HL-60 (cell line): ENCODE measurements at regions not wholly inside any gene's neighbourhood (a gene's known extent, or its start where the extent isn't known, plus 50 kb on each side); places are given as distances from the start of the nearest gene placed in this dataset.

Experiments
- GABPA ChIP-seq: IDR thresholded peaks from 2 replicates; pipeline ENCODE4 v1.6.1; 2012; ENCODE audit warnings: low read depth
- POLR2AphosphoS5 ChIP-seq: IDR thresholded peaks from 2 replicates; pipeline ENCODE4 v1.6.1; 2012; ENCODE audit warnings: low read depth
- SPI1 ChIP-seq: IDR thresholded peaks from 2 replicates; pipeline ENCODE4 v1.6.1; 2012; ENCODE audit warnings: low read depth, mild to moderate bottlenecking, borderline replicate concordance
- TF ChIP-seq, protein P1 (sequence below): IDR thresholded peaks from one replicate; pipeline ENCODE4 v1.5.1; 2011; ENCODE audit warnings: low read length, control low read depth, inconsistent platforms; ENCODE audit not compliant: insufficient read depth
- TF ChIP-seq, protein P2 (sequence below): IDR thresholded peaks from 2 replicates; pipeline ENCODE4 v1.6.1; 2012; ENCODE audit warnings: low read depth; ENCODE audit not compliant: insufficient replicate concordance

DNA sequence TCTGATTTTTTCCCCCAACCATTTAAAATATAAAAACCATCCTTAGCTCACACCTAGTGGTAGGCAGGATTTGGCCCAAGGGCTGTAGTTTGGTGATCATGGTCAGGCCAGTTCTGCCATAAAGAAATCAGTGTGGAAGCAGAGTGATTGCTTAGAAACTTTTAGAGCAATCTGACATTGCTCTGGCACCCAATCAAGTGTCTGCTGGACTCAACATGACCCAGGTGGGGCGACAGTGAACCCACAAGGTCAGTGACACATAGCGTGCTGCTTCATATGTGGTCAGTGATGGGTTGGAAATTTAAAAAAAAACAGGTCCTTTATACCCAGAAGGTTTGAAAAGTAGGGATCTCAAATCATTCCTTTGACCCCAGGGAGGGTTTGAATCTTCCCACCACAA lies 107.9 kb downstream of the BANF2 start:
- TF ChIP-seq POLR2AphosphoS5 (no peak), GABPA (no peak), SPI1 (no peak)
- TF ChIP-seq, protein P1, sequence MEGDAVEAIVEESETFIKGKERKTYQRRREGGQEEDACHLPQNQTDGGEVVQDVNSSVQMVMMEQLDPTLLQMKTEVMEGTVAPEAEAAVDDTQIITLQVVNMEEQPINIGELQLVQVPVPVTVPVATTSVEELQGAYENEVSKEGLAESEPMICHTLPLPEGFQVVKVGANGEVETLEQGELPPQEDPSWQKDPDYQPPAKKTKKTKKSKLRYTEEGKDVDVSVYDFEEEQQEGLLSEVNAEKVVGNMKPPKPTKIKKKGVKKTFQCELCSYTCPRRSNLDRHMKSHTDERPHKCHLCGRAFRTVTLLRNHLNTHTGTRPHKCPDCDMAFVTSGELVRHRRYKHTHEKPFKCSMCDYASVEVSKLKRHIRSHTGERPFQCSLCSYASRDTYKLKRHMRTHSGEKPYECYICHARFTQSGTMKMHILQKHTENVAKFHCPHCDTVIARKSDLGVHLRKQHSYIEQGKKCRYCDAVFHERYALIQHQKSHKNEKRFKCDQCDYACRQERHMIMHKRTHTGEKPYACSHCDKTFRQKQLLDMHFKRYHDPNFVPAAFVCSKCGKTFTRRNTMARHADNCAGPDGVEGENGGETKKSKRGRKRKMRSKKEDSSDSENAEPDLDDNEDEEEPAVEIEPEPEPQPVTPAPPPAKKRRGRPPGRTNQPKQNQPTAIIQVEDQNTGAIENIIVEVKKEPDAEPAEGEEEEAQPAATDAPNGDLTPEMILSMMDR = no peak
- TF ChIP-seq, protein P2, sequence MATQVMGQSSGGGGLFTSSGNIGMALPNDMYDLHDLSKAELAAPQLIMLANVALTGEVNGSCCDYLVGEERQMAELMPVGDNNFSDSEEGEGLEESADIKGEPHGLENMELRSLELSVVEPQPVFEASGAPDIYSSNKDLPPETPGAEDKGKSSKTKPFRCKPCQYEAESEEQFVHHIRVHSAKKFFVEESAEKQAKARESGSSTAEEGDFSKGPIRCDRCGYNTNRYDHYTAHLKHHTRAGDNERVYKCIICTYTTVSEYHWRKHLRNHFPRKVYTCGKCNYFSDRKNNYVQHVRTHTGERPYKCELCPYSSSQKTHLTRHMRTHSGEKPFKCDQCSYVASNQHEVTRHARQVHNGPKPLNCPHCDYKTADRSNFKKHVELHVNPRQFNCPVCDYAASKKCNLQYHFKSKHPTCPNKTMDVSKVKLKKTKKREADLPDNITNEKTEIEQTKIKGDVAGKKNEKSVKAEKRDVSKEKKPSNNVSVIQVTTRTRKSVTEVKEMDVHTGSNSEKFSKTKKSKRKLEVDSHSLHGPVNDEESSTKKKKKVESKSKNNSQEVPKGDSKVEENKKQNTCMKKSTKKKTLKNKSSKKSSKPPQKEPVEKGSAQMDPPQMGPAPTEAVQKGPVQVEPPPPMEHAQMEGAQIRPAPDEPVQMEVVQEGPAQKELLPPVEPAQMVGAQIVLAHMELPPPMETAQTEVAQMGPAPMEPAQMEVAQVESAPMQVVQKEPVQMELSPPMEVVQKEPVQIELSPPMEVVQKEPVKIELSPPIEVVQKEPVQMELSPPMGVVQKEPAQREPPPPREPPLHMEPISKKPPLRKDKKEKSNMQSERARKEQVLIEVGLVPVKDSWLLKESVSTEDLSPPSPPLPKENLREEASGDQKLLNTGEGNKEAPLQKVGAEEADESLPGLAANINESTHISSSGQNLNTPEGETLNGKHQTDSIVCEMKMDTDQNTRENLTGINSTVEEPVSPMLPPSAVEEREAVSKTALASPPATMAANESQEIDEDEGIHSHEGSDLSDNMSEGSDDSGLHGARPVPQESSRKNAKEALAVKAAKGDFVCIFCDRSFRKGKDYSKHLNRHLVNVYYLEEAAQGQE = no peak
